ENCODE measurements at regions not wholly inside any gene's neighbourhood (a gene's known extent, or its start where the extent isn't known, plus 50 kb on each side); places are given as distances from the start of the nearest gene placed in this dataset.

DNA sequence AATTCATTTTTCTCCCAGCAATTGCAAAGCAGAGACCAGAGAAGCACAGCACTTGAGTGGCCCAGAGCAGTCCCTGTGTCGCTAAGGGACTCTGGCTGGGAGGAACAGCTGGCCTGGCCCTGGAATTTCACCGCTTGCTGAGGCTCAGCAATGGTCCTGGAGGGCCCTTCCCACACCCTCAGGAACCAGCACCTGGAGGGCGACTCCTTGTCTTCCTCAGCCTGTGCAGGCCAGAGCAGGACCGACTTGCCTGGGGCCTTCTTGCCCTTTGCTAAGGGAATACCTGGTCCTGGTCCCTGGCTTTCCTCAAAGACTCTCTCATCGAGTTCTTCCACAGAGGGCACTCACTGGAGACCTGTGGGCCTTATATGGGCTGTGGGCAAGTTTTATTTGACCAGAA is 294.6 kb downstream of the RPLP1 start:
- no peak for DNase-seq

DNA sequence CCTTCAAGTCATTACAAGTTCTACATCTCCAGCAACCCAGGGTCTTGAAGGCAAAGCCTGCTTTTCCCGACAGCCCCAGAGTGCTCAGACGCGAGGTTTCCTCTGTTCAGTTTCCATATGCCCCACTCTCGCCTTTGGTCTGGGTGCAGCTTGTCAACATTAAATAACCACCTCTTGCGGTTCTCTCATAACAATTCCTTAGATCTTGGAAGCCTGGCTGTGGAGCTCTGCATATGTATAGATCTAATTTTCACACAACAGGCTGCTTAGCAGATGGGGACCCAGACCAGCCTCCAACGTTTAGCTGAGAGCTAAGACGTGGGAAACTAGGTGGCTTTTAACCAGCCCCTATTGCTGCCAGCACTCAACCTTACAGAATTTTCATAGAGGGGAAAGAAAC is 295.5 kb downstream of the RPLP1 start:
- no peak for DNase-seq

DNA sequence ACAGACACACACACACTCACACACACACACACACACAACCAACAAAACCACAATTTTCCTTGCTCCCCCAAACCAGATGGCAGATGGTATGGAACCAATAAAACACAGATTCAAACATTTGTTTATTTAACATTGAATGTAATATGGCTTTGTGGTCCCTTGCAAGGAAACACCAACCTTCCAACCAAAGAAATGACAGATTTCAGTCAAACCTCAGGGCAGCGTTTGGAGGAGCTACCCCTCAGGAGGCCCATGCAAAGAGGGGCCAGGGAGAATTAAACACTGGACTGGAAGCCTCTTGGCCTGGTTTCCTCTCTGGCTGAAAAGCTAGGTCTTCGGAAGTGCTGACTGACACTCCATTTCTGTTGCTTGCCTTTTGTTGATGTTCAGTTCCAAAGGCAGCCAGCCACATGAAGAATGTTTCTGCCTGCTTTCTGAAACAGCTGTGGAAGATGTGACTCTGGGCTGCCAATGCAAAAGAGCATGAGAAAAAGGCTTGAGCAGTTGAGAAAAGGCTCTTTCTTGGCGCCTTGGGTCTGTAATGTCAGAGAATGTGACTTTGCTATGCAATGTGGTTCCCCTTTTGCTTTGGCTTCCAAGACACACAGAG is 296.1 kb downstream of the RPLP1 start:
- no peak for DNase-seq

GRCh38 chr15:69749274-69749673 is 296.7 kb downstream of the RPLP1 start:
- DNase-seq, result no peak

DNA sequence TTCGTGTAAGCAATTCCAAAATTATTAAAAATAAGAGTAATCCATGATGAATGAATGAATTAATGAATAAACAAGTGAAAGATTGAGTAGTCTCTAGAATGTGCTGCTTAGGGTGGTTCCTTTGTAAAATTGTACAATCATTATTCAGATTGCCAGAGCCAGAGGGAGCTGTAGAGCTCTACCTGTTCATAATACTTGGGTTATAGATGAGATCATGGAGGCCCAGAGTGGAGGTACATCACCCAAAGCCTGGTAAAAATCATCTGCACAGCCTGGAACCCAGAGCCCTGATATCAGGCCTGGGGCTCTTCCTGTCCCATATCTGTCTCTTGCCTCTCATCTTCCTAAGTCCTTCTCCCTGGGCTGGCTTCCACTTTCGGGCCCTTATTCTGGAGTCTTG is 297.2 kb downstream of the RPLP1 start:
- DNase-seq, result no peak

- DNase-seq, result no peak
These were observed 297.6 kb downstream of the RPLP1 start for GRCh38 chr15:69750253-69750652.

DNA sequence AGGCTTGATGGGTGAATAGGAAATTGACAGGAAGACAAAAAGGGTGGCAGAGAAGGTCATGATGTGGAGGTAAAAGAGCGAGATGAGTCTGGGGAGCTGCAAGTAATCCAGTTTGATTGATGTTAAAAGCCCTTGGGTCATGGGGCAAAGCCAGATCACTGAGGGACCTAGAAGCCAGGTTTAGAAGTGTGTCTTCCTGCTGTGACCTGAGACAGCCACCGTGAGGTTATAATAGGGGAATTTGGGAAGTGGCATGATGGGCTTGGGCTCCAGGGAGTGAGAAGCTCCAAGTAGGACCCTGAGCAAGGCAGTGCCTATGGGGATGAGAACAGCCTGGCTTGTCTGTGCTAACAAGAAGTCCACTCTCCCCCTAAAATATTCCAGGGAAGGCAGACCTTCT is 298.5 kb downstream of the RPLP1 start:
- no peak for DNase-seq

- DNase-seq, result no peak
These were observed 298.9 kb downstream of the RPLP1 start for GRCh38 chr15:69751566-69751965.

DNA sequence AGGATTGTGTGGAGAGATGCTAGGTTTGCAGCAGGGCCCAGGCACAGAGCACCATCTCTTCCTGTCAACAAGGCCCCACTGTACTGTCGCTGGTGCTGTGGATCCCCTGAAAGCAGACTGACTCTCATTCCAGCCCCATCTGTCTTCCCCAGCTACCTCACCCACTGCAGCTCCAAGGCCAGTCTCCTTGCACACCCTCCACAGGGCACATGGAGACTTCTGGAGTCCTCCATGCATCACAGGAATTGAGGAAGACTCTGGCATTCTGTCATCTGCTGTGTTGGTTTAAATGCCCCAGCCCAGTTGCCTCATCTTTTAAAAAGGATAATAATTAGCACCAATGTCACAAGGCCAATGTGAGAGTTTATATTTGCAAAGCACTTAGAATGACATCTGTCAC is 301.2 kb downstream of the RPLP1 start:
- no peak for DNase-seq

GRCh38 chr15:69754313-69754712 is 301.7 kb downstream of the RPLP1 start:
- no peak for DNase-seq

GRCh38 chr15:69755551-69756310 is 303.1 kb downstream of the RPLP1 start:
- peak; percentile 24 for DNase-seq

DNA sequence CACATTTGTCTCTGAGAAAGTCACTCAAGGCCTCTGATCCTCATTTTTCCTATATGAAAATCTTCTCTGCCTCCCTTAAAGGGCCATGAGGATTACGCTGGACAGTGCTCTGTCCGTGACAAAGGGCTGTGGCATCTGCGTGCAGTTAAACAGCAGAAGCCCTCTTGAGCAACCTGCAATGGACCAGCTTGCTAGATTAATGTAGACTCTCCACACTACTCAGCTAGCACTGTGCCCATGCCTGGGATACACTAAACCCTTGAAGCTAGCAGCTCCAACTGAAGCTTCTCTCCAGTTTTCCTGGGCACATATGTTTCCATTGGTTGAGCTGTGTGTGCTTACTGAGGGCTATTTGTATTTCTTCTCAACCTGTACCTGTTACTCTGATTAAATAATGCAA is 303.8 kb downstream of the RPLP1 start:
- DNase-seq, result no peak

- no peak for DNase-seq
These were observed 304.6 kb downstream of the RPLP1 start for GRCh38 chr15:69757186-69757585.

DNA sequence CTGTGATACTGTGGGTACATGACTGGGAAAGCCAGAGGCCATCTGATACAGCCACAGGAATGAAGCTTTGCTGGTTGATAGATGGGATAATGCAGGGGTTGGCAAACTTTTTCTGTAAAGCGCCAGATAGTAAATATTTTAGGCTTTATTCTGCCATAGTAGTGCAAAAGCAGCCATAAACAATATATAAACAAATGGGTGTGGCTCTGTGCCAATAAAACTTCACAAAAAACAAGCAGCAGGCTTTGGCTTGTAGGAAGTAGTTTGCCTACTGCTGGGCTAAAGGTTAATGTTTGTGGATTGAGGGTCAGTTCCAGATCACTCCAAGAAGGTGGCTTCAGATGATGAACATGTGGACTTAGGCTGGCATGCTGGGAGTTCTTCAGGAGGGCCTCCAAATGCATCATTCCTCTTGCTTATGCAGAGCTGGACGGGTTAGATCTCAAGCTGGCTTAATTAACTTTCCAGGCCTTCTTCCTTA is 305.7 kb downstream of the RPLP1 start:
- no peak for DNase-seq

DNA sequence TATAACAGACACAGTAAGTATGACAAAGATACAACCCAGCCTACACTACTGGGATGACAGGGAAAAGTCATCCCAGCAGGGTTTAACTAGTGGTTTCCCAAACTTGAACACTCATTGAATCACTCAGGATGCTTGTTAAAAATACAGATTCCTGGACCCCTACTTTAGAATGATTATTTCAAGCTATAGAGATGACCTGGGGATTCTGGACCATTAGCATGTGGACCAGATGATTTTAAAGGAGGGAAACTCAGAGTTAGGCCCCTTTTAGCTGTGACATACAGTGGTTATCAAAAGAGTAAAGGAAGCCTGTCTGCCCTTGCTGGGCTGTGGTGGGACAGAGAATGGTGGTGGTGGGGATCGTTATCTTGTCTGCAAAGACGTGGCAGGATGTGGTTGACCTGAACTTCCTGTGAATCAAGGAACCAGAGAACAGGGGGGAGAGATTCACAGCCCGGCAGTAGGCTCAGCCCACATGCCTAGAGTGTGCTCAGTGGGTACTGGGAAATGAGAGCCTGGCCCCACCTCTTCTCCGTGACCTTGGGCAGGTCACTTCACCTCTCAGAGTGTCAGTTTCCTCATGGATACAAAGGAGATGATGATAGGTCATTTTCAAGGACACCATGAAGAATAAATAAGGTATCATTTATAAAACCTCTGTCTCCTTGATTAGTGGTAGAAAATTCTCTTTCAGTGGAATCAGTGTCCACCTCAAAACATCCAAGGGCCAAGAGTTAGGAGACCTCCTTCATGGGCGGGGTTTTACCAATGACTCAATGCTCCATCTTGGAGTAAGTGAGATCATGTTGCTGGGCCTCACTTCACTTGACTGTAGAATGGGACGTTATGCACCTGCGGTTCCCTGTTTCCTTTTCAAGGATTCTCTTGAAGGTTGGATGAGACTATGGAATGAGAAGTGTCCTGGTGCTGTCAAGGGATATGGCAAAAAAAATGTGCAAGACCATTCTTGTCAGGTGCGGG is 306.5 kb downstream of the RPLP1 start:
- peak; percentile 56 for DNase-seq

GRCh38 chr15:69760258-69760845 is 307.7 kb downstream of the RPLP1 start:
- DNase-seq, result no peak

GRCh38 chr15:69760890-69761568 is 308.4 kb downstream of the RPLP1 start:
- DNase-seq, result peak; percentile 34

GRCh38 chr15:69762373-69763148 is 309.9 kb downstream of the RPLP1 start:
- no peak for DNase-seq

- DNase-seq, result no peak
These were observed 311.2 kb downstream of the RPLP1 start for GRCh38 chr15:69763831-69764230.

- DNase-seq, result no peak
These were observed 313.5 kb downstream of the RPLP1 start for GRCh38 chr15:69766156-69766555.

DNA sequence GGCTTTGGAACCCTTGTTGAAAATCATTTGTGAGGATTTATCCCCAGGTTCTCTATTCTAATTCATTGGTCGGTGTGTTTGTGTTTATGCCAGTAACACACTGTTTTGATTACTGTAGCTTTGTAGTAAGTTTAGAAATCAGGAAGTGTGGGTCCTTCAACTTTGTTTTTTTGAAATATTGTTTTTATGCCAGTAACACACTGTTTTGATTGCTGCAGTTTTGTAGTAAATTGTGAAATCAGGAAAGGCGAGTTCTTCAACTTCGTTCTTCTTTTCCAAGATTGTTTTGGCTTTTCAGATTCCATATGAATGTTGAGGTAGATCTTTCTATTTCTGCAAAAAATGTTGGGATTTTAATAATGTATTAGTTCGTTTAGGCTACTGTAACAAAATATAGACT is 314.6 kb downstream of the RPLP1 start:
- no peak for DNase-seq

Data from effector CD8-positive, alpha-beta T cell (primary cell).